Trophoblast cell (in vitro differentiated cells and primary cell): ENCODE measurements at regions not wholly inside any gene's neighbourhood (a gene's known extent, or its start where the extent isn't known, plus 50 kb on each side); places are given as distances from the start of the nearest gene placed in this dataset.
A peak's percentile ranks its signal among the peaks of the same experiment; 100 is the strongest.

Experiments used
- DNase-seq, 2 donors: peaks; one replicate each; pipeline ENCODE4 v3.0.0-alpha.2; 2016
- H2AFZ ChIP-seq: 2 replicates; pipeline ENCODE4 v1.6.1; 2013; ENCODE audit warnings: low read length, moderate library complexity, mild to moderate bottlenecking; ENCODE audit not compliant: insufficient read depth, poor library complexity
- H2AK5ac ChIP-seq: 2 replicates; pipeline ENCODE4 v1.6.1; 2013; ENCODE audit warnings: mild to moderate bottlenecking, low read length
- H2BK120ac ChIP-seq: 2 replicates; pipeline ENCODE4 v1.6.1; 2013; ENCODE audit warnings: low read length, mild to moderate bottlenecking, moderate library complexity; ENCODE audit not compliant: insufficient read depth, poor library complexity
- H2BK12ac ChIP-seq: 2 replicates; pipeline ENCODE4 v1.6.1; 2013; ENCODE audit warnings: mild to moderate bottlenecking, low read length, moderate library complexity
- H2BK5ac ChIP-seq: 2 replicates; pipeline ENCODE4 v1.6.1; 2013; ENCODE audit warnings: low read length, low read depth, moderate library complexity, mild to moderate bottlenecking; ENCODE audit not compliant: poor library complexity
- H3K14ac ChIP-seq: 2 replicates; pipeline ENCODE4 v1.6.1; 2013; ENCODE audit warnings: mild to moderate bottlenecking, low read length
- H3K18ac ChIP-seq: 2 replicates; pipeline ENCODE4 v1.6.1; 2013; ENCODE audit warnings: mild to moderate bottlenecking, low read length
- H3K23ac ChIP-seq: 2 replicates; pipeline ENCODE4 v1.6.1; 2013; ENCODE audit warnings: low read length
- H3K27ac ChIP-seq: 2 replicates; pipeline ENCODE4 v1.5.1; 2013; ENCODE audit warnings: low read depth, mild to moderate bottlenecking, inconsistent platforms, low read length, moderate library complexity
- H3K27me3 ChIP-seq: 2 replicates; pipeline ENCODE4 v1.6.1; 2013; ENCODE audit warnings: inconsistent platforms, mild to moderate bottlenecking, low read length, moderate library complexity; ENCODE audit not compliant: insufficient read depth
- H3K36me3 ChIP-seq, 2 experiments: 1 replicate in 1 of 2; 2 replicates in 1 of 2; pipeline ENCODE4 v1.6.1; 2013; ENCODE audit warnings: low read length in 2 of 2, mild to moderate bottlenecking in 2 of 2, moderate library complexity in 1 of 2; ENCODE audit not compliant: insufficient read depth in 2 of 2, control insufficient read depth in 1 of 2
- H3K4ac ChIP-seq: 2 replicates; pipeline ENCODE4 v1.6.1; 2013; ENCODE audit warnings: low read depth, mild to moderate bottlenecking, low read length, moderate library complexity
- H3K4me1 ChIP-seq, 2 experiments: 1 replicate in 1 of 2; 2 replicates in 1 of 2; pipeline ENCODE4 v1.6.1; 2013; ENCODE audit warnings: low read length in 2 of 2, mild to moderate bottlenecking in 2 of 2, moderate library complexity in 1 of 2; ENCODE audit not compliant: insufficient read depth in 2 of 2, control insufficient read depth in 1 of 2
- H3K4me2 ChIP-seq: 2 replicates; pipeline ENCODE4 v1.6.1; 2013; ENCODE audit warnings: inconsistent platforms, mild to moderate bottlenecking, low read length, moderate library complexity
- H3K4me3 ChIP-seq: 2 replicates; pipeline ENCODE4 v1.5.1; 2013; ENCODE audit warnings: mild to moderate bottlenecking, low read depth, low read length, inconsistent platforms
- H3K79me1 ChIP-seq: one replicate; pipeline ENCODE4 v1.6.1; 2013; ENCODE audit warnings: low read length
- H3K79me2 ChIP-seq: 2 replicates; pipeline ENCODE4 v1.6.1; 2013; ENCODE audit warnings: low read length, mild to moderate bottlenecking; ENCODE audit not compliant: control insufficient read depth, insufficient read depth, poor library complexity
- H3K9ac ChIP-seq: 2 replicates; pipeline ENCODE4 v1.6.1; 2013; ENCODE audit warnings: mild to moderate bottlenecking, low read length
- H3K9me3 ChIP-seq: 2 replicates; pipeline ENCODE4 v1.6.1; 2013; ENCODE audit warnings: low read depth, mild to moderate bottlenecking, control low read depth, inconsistent platforms, low read length; ENCODE audit not compliant: insufficient read depth
- H4K12ac ChIP-seq: 2 replicates; pipeline ENCODE4 v1.6.1; 2013; ENCODE audit warnings: low read depth, mild to moderate bottlenecking, low read length, moderate library complexity
- H4K8ac ChIP-seq: 2 replicates; pipeline ENCODE4 v1.6.1; 2013; ENCODE audit warnings: low read depth, mild to moderate bottlenecking, low read length, moderate library complexity
- H4K91ac ChIP-seq: one replicate; pipeline ENCODE4 v1.6.1; 2013; ENCODE audit warnings: low read depth, mild to moderate bottlenecking, low read length, moderate library complexity
- WGBS: extraction: QIAGEN DNeasy Blood & Tissue Kit; methylation state at CpG from one replicate; pipeline ENCODE4 v1.1.7; 2013; ENCODE audit warnings: missing lambda C conversion rate; ENCODE audit not compliant: insufficient read length, insufficient coverage; ENCODE audit errors: extremely low coverage; 5-methylcytosine and 5-hydroxymethylcytosine counted together

GRCh38 chr3:36149447-36149865, 230.8 kb upstream of the STAC start:
- Histone ChIP-seq H3K9ac (no peak overlapping the region), H3K79me1 (no peaks in the 10 kb centered on the region), H2BK120ac (no peak overlapping the region), H3K27ac (no peak overlapping the region), H3K4me1 (no peaks in the 10 kb centered on the region), H3K27me3 (no peaks in the 10 kb centered on the region), H3K79me2 (no peaks in the 10 kb centered on the region), H3K14ac (no peak overlapping the region), H2BK5ac (no peak overlapping the region), H3K36me3 (no peaks in the 10 kb centered on the region), H2BK12ac (no peak overlapping the region), H3K4ac (no peak overlapping the region), H3K18ac (no peak overlapping the region), H3K9me3 (no peaks in the 10 kb centered on the region), H2AK5ac (no peak overlapping the region), H4K91ac (no peak overlapping the region), H4K12ac (no peak overlapping the region), H2AFZ (no peak overlapping the region), H4K8ac (no peak overlapping the region), H3K4me2 (no peak overlapping the region), H3K23ac (no peak overlapping the region), H3K4me3 (no peak overlapping the region)
- DNase-seq = peak; percentile 44 to 73

- no peak overlapping the region for H3K27ac ChIP-seq
- no peaks in the 10 kb centered on the region for H3K79me1 ChIP-seq
- H3K79me2 ChIP-seq = no peaks in the 10 kb centered on the region
- H3K4ac ChIP-seq = no peak overlapping the region
- no peaks in the 10 kb centered on the region for H3K27me3 ChIP-seq
- no peak overlapping the region for H3K23ac ChIP-seq
- H2AFZ ChIP-seq = no peak overlapping the region
- H4K91ac ChIP-seq = no peak overlapping the region
- no peak overlapping the region for H2AK5ac ChIP-seq
- H3K14ac ChIP-seq = no peak overlapping the region
- no peaks in the 10 kb centered on the region for H3K4me1 ChIP-seq
- no peak overlapping the region for H3K18ac ChIP-seq
- H2BK5ac ChIP-seq = no peak overlapping the region
- DNase-seq = no peak
- H4K8ac ChIP-seq = no peak overlapping the region
- no peak overlapping the region for H2BK12ac ChIP-seq
- no peak overlapping the region for H3K4me3 ChIP-seq
- H2BK120ac ChIP-seq = no peak overlapping the region
- H3K4me2 ChIP-seq = no peak overlapping the region
- no peak overlapping the region for H3K9ac ChIP-seq
- H4K12ac ChIP-seq = no peak overlapping the region
- H3K36me3 ChIP-seq = no peaks in the 10 kb centered on the region
- no peaks in the 10 kb centered on the region for H3K9me3 ChIP-seq
Measured at GRCh38 chr3:36155515-36155914, 224.8 kb upstream of the STAC start.

- no CpG with 5 or more reads among the region's 3 CpGs for WGBS
- Histone ChIP-seq H3K9ac (no peak overlapping the region), H3K79me2 (no peaks in the 10 kb centered on the region), H2AK5ac (no peak overlapping the region), H4K8ac (no peak overlapping the region), H3K4me1 (no peaks in the 10 kb centered on the region), H3K9me3 (no peaks in the 10 kb centered on the region), H3K27ac (no peak overlapping the region), H2BK12ac (no peak overlapping the region), H4K12ac (no peak overlapping the region), H2BK5ac (no peak overlapping the region), H3K18ac (no peak overlapping the region), H3K4me2 (no peak overlapping the region), H3K79me1 (no peaks in the 10 kb centered on the region), H4K91ac (no peak overlapping the region), H2AFZ (no peak overlapping the region), H3K4ac (no peak overlapping the region), H3K23ac (no peak overlapping the region), H3K27me3 (no peaks in the 10 kb centered on the region), H3K4me3 (no peak overlapping the region), H3K14ac (no peak overlapping the region), H2BK120ac (no peak overlapping the region), H3K36me3 (no peaks in the 10 kb centered on the region)
- no peak for DNase-seq
Measured at GRCh38 chr3:36164400-36164799, 215.9 kb upstream of the STAC start.

GRCh38 chr3:36165509-36166290, 214.6 kb upstream of the STAC start:
- Histone ChIP-seq H3K14ac (no peak overlapping the region), H2AK5ac (no peak overlapping the region), H3K9ac (no peak overlapping the region), H3K4me2 (no peak overlapping the region), H3K4me1 (no peaks in the 10 kb centered on the region), H3K27me3 (no peaks in the 10 kb centered on the region), H3K79me2 (no peaks in the 10 kb centered on the region), H4K91ac (no peak overlapping the region), H3K4ac (no peak overlapping the region), H3K18ac (no peak overlapping the region), H3K9me3 (no peaks in the 10 kb centered on the region), H2BK12ac (no peak overlapping the region), H3K27ac (no peak overlapping the region), H4K12ac (no peak overlapping the region), H2AFZ (no peak overlapping the region), H3K36me3 (no peaks in the 10 kb centered on the region), H4K8ac (no peak overlapping the region), H3K4me3 (no peak overlapping the region), H2BK5ac (no peak overlapping the region), H2BK120ac (no peak overlapping the region), H3K79me1 (no peaks in the 10 kb centered on the region), H3K23ac (no peak overlapping the region)
- no CpG with 5 or more reads among the region's 3 CpGs for WGBS
- DNase-seq = no peak
